ENCODE measurements at regions not wholly inside any gene's neighbourhood (a gene's known extent, or its start where the extent isn't known, plus 50 kb on each side); places are given as distances from the start of the nearest gene placed in this dataset.

DNA sequence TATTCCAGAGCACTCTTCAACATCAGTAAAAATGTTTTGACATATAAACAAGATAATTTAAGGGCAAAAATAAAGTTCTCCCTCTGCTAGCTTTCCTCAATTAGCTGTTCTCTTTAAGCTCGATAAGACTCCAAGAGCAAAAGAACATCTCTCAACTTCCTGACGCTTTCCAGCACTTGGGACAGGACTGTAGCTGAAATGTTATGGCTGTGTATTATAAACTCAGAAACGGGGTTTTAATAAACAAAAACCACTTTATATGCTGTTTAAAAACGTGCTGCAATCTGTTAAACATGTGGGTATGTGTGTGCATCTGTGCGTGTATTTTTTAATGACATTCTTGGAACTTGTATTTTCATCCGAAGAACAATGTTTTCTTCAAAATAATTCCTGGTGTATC is 71.5 kb upstream of the RGS2 start:
- RAD21 ChIA-PET (ENCODE audit: low non-redundant PET in 1 of 2, low total read pairs in 2 of 2, uncharacterized antibody in 2 of 2, unreplicated experiment in 2 of 2), result no interaction called here
- no peaks in the 10 kb centered on the region for H4K20me1 ChIP-seq (ENCODE audit: insufficient read depth)

GRCh38 chr1:192739476-192740184 is 69.2 kb upstream of the RGS2 start:
- Histone ChIP-seq H4K20me1 (ENCODE audit: insufficient read depth) (no peaks in the 10 kb centered on the region), H3K79me2 (ENCODE audit: insufficient read depth, low read length) (no peaks in the 10 kb centered on the region), H3K4me2 (ENCODE audit: low read length) (no peak overlapping the region), H3K36me3 (ENCODE audit: control insufficient read depth in 1 of 2, insufficient read depth in 2 of 2, low read length in 2 of 2) (no peaks in the 10 kb centered on the region), H3K9me3 (ENCODE audit: control insufficient read depth in 1 of 2, insufficient read depth in 1 of 2, low read depth in 1 of 2, low read length in 2 of 2) (no peaks in the 10 kb centered on the region), H3K27ac (ENCODE audit: low read depth, low read length) (no peak overlapping the region), H3K27me3 (ENCODE audit: insufficient read depth, low read length) (no peaks in the 10 kb centered on the region), H3K9me2 (ENCODE audit: insufficient read depth) (no peaks in the 10 kb centered on the region), H3K4me3 (replicated peaks in 1 of 2; ENCODE audit: low read depth in 1 of 2, low read length in 2 of 2) (no peak overlapping the region), H3K4me1 (ENCODE audit: control insufficient read depth in 1 of 2, insufficient read depth in 2 of 2, low read length in 2 of 2) (no peaks in the 10 kb centered on the region), H2AFZ (ENCODE audit: low read depth, low read length, poor library complexity, severe bottlenecking) (no peak overlapping the region), H3K9ac (ENCODE audit: low read length) (no peak overlapping the region)
- no TSS peak for BruUV-seq (replicated peaks)
- ChIA-PET POLR2A (no interaction called here), CTCF (no interaction called here), RAD21 (ENCODE audit: low non-redundant PET in 1 of 2, low total read pairs in 2 of 2, uncharacterized antibody in 2 of 2, unreplicated experiment in 2 of 2) (no interaction called here)
- ATAC-seq, result no peak
- intact Hi-C loops (cut with micrococcal nuclease), result no loop called here
- no peak for DNase-seq (ENCODE audit: low read depth, low spot score)
- TF ChIP-seq EZH2 (IDR thresholded peaks at IDR 0.05), result no peak
- TF ChIP-seq, protein P1, sequence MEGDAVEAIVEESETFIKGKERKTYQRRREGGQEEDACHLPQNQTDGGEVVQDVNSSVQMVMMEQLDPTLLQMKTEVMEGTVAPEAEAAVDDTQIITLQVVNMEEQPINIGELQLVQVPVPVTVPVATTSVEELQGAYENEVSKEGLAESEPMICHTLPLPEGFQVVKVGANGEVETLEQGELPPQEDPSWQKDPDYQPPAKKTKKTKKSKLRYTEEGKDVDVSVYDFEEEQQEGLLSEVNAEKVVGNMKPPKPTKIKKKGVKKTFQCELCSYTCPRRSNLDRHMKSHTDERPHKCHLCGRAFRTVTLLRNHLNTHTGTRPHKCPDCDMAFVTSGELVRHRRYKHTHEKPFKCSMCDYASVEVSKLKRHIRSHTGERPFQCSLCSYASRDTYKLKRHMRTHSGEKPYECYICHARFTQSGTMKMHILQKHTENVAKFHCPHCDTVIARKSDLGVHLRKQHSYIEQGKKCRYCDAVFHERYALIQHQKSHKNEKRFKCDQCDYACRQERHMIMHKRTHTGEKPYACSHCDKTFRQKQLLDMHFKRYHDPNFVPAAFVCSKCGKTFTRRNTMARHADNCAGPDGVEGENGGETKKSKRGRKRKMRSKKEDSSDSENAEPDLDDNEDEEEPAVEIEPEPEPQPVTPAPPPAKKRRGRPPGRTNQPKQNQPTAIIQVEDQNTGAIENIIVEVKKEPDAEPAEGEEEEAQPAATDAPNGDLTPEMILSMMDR (IDR thresholded peaks at IDR 0.05 in 2 of 3, conservative IDR thresholded peaks at IDR 0.05 in 1 of 3; ENCODE audit: borderline replicate concordance in 1 of 3, insufficient read depth in 1 of 3, low read depth in 2 of 3, low read length in 2 of 3), result no peak
- no peak for TF ChIP-seq REST (IDR thresholded peaks at IDR 0.05; ENCODE audit: low read depth)
- no peak for TF ChIP-seq ZFX (IDR thresholded peaks at IDR 0.05)
- TF ChIP-seq POLR2A (IDR thresholded peaks at IDR 0.05; ENCODE audit: borderline replicate concordance, extremely low read depth, insufficient read depth, insufficient read length), result no peak

More for the DNA sequence above, 71.5 kb upstream of the RGS2 start:
- no peaks in the 10 kb centered on the region for H3K9me3 ChIP-seq (ENCODE audit: control insufficient read depth in 1 of 2, insufficient read depth in 1 of 2, low read depth in 1 of 2, low read length in 2 of 2)
- ChIA-PET POLR2A (no interaction called here), CTCF (no interaction called here)
- H3K9ac ChIP-seq (ENCODE audit: low read length), result no peak overlapping the region
- no peak overlapping the region for H3K4me2 ChIP-seq (ENCODE audit: low read length)
- H3K36me3 ChIP-seq (ENCODE audit: control insufficient read depth in 1 of 2, insufficient read depth in 2 of 2, low read length in 2 of 2), result no peaks in the 10 kb centered on the region
- intact Hi-C loops (cut with micrococcal nuclease), result no loop called here
- BruUV-seq (replicated peaks), result no TSS peak
- DNase-seq (ENCODE audit: low read depth, low spot score) (no peak), ATAC-seq (no peak)
- no peak overlapping the region for H3K4me3 ChIP-seq (replicated peaks in 1 of 2; ENCODE audit: low read depth in 1 of 2, low read length in 2 of 2)
- no peak overlapping the region for H2AFZ ChIP-seq (ENCODE audit: low read depth, low read length, poor library complexity, severe bottlenecking)
- TF ChIP-seq POLR2AphosphoS5 (IDR thresholded peaks at IDR 0.05; ENCODE audit: low read depth, low read length) (no peak), ZNF274 (IDR thresholded peaks at IDR 0.05; ENCODE audit: low read depth, low read length) (no peak), RAD21 (IDR thresholded peaks at IDR 0.05; ENCODE audit: low read depth) (no peak)
- H3K27ac ChIP-seq (ENCODE audit: low read depth, low read length), result no peak overlapping the region
- no peaks in the 10 kb centered on the region for H3K4me1 ChIP-seq (ENCODE audit: control insufficient read depth in 1 of 2, insufficient read depth in 2 of 2, low read length in 2 of 2)
- H3K79me2 ChIP-seq (ENCODE audit: insufficient read depth, low read length), result no peaks in the 10 kb centered on the region
- no peaks in the 10 kb centered on the region for H3K27me3 ChIP-seq (ENCODE audit: insufficient read depth, low read length)
- no peaks in the 10 kb centered on the region for H3K9me2 ChIP-seq (ENCODE audit: insufficient read depth)

All from HCT116 (cell line).